ENCODE measurements at regions not wholly inside any gene's neighbourhood (a gene's known extent, or its start where the extent isn't known, plus 50 kb on each side); places are given as distances from the start of the nearest gene placed in this dataset.

GRCh38 chr13:36530861-36531590, 98.7 kb downstream of the CCNA1 start:
- TF ChIP-seq MAX (IDR thresholded peaks at IDR 0.05): no peak
- no peak for TF ChIP-seq EHMT2 (IDR thresholded peaks at IDR 0.05; ENCODE audit: low read depth)
- no peak for TF ChIP-seq CTCF (IDR thresholded peaks at IDR 0.05)
- no peak for TF ChIP-seq POLR2A (IDR thresholded peaks at IDR 0.05; ENCODE audit: low read length)
- TF ChIP-seq ATOH8 (CRISPR knock-in tag; IDR thresholded peaks at IDR 0.05; ENCODE audit: low read depth): no peak
- TF ChIP-seq NR3C1 (IDR thresholded peaks at IDR 0.05): no peak
- TF ChIP-seq USF2 (IDR thresholded peaks at IDR 0.05): no peak
- TF ChIP-seq REST (IDR thresholded peaks at IDR 0.05): no peak
- TF ChIP-seq ZC3H11A (IDR thresholded peaks at IDR 0.05): no peak
- TF ChIP-seq MAZ (IDR thresholded peaks at IDR 0.05; ENCODE audit: borderline replicate concordance, low read depth, low read length): no peak
- TF ChIP-seq FOSL2 (IDR thresholded peaks at IDR 0.05): no peak
- TF ChIP-seq FOSL2 (CRISPR knock-in tag; IDR thresholded peaks at IDR 0.05): no peak
- TF ChIP-seq JUN (IDR thresholded peaks at IDR 0.05): no peak

All from A549 (cell line).